COLO668 (cell line): ENCODE measurements at regions not wholly inside any gene's neighbourhood (a gene's known extent, or its start where the extent isn't known, plus 50 kb on each side); places are given as distances from the start of the nearest gene placed in this dataset.

Experiments used
- DNase-seq: peaks from one replicate; lab custom pipeline; 2025; ENCODE audit not compliant: unreplicated experiment; lab: John Stamatoyannopoulos, UW

DNA sequence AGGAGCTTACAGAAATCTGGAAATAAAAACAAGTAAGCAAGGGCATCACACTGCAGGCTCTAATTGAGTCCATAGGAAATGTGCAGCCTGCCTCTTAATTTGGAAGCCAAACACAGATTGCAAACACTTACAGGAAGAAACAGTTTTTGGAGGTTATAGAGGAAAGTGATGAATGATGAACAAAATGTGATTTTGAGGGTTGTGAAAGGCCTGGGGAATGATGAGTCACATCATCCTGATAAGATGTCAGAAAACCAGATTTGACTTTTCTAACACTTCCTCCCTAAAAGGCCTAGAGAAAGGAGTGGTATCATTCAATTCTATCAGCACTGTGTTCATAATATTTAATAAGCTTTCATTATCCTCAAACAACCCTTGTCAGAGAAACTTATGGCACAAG lies 96.6 kb upstream of the POU2AF2 start:
- DNase-seq, result no peak

DNA sequence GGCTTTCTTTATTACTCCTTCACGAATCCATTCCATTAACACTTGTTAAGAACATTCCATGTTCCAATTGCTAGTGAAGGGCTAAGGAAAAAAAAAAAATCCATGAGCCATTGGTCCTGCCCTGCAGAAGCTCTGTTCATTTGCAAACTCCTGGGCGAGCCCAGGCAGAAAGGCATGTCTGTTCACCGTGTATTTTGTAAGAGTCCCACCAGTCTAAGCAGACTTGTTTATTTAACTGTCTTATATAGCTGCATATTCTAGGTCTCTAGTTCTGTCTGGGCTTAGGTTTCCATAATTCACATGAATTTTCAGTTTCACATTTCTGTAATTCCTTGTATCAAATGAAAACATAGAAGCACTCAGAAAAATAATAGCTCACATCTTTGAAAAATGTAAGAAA lies 97.4 kb upstream of the POU2AF2 start:
- DNase-seq, result no peak

DNA sequence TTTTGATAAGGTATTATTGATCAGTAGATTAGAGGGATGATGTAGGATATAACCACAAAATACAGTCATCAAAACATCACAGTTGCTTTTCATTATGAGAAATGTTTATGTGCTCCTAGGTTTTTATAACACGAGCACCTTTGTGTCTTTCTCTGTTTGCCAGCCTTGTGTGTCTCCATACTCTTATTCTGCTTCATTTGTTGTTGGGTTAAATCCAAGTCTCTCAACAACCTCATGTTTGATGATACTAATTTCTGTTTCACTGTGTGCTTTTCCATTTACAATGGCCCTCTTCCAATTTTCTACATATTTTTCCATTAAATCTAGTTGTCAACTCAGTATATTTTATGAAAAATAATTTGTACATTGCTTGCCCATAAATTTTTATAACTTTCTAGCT lies 107.7 kb upstream of the POU2AF2 start:
- no peak for DNase-seq

DNA sequence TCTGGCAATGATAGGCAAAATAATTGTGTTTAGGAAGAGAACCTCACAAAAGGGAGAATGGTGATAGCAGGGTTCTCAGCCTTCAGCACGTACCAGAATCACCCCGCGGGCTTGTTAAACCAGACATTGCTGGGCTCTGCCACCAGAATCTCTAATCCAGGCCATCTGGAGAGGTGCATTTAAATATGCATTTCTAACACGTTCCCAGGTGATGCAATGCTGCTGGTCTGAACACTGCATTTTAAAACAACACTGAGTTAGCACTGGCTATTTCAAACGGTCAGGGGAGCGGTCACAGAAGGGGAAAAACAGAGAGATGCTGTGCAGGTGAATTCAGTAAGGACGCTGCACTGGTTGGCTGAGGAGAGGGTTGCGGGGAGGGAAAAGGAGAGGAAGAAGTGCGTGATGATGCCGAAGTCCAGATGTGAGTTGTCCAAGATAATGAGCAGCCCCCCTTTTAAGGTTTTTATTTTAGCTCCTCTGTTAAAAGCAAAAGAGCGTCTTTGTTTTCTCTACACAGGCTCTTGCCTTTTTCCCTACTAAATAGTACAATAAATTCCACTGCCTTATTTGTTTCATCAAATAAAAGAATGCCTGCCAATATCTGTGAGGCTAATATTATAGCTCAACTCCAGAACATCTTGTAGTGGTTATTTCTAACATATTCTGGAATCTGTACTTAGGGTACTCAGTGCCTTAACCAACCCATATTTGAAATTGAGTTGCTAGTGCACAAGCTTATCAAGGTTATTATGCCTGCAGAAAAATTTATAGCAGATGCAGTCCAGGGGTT lies 109.6 kb upstream of the POU2AF2 start:
- DNase-seq, result no peak

DNA sequence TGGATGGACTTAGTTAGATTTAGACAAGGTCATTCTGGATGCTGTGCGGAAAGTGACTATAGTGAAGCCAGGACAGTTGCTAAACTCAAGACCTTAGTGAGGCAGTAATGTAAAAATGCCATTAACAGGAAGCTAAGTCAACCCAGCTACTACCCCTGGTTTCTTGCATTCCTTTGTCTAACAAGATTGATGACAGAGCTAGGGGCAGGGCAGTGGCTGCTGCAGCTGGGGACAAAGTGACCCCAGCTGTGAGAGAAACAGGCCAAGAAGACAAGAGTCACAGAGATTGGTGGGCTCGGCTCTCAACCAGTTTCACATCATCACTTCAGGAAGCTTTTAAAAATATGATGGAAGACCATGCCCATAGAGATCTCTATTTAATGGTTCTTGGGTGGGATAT lies 110.4 kb upstream of the POU2AF2 start:
- DNase-seq, result no peak

DNA sequence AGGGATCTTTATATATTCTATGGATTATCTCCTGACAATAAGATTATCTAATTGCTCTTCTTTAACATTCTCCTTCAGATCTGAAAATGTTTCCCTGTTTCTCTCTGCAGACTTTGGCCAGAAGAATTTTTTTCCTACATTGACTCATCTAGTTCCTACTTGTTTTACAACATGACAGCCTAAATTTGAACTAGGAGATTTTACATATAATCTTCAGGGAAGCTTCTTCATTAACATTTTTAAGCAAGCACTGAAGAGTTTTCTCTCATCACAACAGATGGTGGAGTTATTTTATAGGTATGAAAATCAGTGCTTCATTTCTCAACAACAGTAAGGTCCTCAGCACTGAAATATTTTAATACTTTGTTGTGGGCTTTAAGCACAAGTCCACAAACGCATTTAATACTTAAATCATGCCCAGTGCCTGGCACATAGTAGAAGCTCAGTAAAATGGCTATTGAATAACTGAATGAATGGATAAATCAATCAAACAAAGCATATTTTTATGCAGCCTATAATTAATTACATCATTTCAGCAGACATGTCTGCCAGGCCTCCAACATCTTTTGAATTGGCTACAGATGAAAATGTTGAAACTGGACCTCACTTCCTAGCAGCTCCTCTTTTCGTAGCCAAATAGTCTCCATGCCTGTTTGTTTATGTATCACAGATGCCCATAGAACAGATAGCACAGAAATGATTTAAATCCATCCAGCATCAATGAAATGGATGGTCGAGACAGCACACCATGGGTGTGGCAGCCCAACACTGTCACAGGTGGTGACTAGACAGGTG lies 117.3 kb upstream of the POU2AF2 start:
- DNase-seq, result no peak

DNA sequence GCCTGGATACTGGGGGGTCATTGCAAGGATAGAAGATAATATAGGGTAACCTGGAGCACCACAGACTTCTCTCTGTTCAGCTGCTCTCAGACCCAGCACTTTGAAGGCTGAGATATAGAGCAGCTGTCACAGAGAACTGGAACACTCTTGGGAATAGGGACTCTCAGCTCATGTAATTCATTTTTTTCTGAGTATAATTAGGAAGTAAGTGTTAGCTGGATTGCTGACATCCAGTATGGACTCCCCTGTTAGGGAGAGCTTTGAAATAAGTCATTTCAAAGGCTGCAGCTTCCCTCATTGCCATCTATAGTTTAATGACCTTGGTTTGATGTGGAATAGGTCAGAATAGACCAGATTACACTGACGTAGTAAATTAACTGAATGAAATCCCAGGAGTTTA lies 120.8 kb upstream of the POU2AF2 start:
- no peak for DNase-seq

DNA sequence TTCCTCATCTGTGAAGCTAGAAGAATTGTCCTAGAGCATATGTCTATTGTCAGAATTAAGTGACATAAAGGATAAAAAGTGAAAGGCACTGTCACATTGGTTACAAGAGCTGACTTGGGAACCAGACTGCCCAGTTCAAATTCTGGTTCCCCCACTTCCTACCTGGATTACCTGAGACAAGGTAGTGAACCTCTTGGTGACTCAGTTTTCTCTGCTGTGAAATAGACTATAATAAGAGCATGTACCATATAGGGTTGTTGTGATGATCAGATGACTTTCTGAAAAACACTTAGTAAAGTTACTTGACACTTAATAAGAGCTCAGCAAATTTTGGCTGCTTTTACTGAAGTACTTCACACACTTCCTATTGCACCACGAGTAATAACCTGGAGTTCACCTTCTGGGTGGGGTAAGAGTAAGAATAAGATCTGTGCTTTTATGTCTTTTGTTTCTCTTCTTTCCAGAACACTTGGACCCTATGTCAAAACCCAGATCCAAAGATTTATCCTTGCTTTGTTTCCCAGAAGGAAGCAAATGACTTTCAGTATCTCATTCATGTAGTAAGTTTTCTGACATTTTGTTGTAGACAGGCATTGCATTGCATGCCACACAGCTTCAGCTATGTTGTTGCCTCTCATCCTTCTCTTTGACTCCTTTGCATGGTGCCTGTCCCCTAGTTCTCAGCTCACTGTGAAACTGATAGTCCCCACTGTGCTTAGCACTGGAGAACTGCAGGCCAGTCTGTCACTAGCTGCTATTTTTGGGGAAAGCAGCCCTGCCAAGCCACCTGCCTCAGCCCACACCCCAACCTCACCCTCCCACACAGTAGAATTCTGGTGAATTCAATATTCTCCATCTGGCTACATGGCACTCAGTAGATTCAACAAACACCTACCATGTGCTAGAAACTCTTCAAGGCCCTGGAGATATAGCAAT lies 121.8 kb upstream of the POU2AF2 start:
- no peak for DNase-seq

DNA sequence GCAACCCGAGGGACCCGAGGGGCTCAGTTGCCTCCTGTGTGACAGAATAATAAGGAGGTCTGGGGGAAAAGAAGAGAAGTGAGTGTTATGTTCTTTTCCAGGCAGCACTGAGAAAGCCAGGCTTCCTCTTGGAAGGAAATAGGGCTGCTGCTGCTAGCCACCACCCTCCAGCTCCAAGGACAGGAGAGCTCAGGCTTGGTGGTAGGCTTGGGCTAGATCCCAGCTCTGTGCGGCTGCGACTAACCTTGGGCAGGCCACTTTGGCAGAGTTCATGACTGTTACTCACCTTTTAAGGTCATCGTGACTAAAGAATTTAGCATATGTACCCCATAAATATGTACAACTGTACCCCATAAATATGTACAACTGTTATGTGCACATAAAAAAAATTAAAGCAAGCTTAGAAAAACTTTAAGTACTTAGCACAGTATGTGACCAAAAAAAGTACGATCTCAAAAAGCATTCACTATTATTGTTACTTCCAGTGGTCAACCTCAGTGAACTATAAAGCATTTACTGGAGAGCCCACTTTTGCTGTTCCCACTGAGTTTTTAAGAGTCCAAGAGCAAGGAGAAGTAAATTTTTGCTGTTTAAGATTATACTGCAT lies 124.7 kb upstream of the POU2AF2 start:
- no peak for DNase-seq

DNA sequence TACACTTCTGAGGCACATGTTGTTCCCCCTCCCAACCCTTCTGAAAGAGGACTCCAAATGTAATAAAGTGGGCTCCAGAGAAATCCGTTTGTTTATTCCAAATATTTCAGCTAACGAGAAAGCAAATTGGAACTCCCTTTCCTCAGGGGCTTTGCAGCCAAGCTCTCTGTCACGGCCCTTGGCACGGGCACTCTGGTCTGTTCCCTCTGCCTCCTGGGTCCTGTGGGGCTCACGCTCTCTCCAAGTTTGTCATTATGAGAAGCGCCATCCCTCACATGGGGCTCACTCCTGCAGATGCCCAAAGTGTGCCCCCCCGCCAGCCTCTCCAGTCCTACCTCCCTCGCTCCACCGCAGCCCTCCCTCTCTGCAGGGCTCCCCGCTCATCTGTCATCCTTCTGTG lies 125.4 kb upstream of the POU2AF2 start:
- no peak for DNase-seq

DNA sequence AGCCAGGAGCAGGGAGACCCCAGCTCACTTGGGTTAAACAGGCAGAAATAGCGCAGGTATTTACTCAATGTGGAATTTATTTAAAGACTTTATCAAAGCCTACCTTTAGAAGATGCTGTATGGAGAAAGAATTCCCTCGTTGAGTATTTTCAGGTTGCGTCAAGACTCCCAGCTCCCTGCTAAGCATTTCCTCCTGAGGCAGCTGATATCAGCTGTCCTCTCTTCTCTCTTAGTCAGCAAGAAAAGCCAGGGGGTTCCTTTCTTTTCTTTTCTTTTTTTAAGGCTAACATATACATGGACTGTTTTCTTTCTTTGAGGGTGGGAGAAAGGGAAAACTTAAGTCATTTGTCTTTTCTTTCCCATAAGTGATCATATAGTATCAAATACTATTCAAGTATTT lies 125.8 kb upstream of the POU2AF2 start:
- DNase-seq, result no peak

DNA sequence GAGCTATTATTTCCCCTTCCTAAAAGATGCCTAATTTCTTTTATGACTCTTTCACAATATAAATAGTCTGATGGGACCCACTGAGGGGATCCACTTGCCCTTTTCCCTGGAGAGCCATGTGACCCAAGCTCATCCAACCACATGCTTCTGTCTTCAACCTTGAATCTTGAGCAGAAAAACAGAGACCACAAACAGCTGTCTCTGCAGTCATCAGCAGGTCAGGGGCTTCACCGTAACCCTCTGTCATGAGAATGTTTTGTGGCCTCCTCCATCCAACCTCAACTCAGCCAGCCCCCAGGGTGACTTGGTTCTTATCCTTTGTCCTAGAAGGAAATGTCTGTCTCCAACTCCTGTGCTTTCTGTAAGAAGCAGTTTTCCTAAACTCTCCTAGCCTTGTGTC lies 129.6 kb upstream of the POU2AF2 start:
- DNase-seq, result no peak

DNA sequence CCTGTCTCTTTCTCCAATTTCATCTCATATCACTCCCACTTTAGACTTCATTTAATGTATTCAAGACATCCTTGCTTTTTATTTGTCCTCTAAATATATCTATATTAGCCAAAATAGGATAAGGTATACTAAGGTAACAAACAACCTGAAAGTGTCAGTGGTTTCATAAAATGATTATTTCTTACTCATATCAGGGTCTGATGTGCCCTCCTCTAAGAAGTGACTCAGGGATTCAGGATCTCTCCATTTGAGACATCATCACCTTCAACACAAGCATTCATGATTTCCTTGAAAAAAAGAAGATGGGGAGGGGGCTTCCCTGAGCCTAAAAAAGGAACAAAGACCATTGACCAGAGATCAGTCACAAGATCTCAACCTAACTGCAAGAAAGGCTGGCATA lies 131.4 kb upstream of the POU2AF2 start:
- DNase-seq, result no peak

DNA sequence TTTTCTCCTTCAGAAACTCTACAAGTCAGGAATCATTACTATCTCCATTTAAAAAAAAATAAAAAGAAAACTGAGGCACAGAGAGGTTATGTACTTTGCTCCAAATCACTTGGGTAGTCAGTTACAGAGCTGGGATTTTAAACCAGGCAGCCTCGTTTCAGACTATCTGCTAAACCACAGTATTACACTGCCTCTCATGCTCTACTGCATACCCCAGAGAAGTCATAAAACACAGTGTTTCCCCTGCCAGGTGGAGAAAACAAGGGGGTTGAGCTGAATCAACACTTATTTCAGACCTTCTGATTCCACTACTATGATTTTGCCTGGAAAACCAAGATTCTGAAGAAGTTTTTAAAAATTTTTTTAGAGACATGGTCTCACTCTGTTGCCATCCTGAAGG lies 132.9 kb upstream of the POU2AF2 start:
- no peak for DNase-seq

DNA sequence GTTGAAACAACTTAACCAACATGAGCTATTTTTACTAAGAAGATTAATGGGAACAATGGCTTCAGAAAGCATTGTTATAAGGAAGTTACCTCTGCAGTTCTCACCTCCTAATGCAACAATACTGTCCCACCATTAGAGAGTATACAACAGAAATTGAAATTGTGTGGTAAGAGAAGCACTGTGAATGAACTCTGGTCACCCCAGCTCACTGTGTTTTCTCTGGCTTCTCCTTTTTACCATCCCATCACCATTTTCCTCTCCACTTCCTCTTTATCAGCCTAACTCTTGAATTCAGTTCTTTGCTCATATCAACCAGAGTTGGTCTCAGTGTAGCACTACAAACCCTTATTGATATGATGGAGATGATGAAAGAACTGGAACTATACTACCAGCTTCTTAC lies 138.0 kb upstream of the POU2AF2 start:
- no peak for DNase-seq

DNA sequence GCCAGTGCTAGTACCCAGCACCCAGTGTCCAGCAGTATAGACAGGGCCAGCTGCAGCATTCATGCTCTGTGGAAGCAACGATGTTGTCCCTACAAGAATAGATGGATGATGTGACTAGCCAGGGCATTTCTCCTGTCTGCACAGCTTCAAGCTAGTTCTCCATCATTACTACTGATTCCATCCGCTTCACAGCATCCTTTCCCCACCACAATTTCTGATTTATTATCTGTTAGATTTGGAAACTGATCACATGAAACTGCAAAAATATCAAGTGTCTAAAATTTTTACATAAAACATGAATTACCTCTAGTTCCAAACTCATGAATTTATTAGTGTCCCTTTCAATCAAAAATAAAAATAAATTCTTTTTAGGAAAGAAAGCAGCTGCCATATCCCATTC lies 138.9 kb upstream of the POU2AF2 start:
- DNase-seq, result no peak

DNA sequence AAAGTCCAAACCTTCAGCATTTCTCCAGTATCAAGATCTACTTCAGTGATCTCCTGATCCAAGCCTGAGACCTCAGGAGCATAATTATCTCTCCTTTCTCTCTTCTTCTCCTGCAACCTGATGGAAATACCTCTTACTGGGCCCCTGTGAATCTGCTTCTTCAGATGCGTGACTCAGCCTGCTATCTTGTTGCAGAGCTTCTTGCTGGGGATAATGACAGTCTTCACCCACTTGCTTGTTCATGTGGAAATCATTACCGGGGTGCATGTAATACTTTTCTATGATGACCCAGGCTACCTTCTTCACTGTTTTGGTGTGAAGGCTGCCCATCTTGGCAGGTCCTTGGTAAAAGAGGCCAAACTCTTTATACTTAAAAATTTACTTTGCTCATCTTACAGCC lies 140.0 kb upstream of the POU2AF2 start:
- DNase-seq, result no peak

DNA sequence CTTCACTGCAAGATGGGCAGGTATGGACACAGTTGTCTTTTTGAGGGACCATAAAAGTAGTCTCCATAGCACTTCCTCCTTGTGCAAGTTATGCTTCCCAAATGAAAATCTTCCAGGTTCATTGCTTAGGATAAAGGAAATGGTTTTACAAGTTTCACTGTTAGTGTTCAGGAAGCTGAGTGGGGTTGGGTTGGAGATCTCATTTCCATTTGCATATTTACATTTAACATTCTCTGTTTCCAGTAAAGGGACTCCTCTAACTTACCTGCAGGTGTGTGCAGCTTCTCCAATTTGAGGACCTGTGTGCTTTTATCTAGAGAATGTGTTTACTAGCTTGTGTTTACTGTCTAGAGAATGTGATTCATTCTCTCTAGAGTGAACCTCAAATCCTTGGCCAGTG lies 141.3 kb upstream of the POU2AF2 start:
- DNase-seq, result no peak

DNA sequence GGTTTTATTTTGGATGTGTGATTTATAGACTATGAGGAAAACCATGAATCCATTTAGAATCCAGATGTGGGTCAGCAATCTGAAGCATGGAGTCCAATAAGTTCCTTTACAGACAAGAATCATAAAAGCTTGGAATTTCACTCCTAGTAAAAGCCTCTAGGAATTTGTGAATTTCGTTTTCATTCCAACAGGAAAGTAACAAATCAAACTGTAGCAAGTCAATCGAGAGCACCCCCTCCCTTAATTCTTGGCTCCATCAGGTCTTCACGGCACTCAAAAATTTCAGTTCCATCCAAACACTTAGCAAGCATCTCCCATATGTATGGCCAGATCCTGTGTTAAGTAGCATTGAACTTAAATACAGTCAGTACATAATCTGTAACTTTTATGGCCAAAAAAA lies 143.6 kb upstream of the POU2AF2 start:
- no peak for DNase-seq

DNA sequence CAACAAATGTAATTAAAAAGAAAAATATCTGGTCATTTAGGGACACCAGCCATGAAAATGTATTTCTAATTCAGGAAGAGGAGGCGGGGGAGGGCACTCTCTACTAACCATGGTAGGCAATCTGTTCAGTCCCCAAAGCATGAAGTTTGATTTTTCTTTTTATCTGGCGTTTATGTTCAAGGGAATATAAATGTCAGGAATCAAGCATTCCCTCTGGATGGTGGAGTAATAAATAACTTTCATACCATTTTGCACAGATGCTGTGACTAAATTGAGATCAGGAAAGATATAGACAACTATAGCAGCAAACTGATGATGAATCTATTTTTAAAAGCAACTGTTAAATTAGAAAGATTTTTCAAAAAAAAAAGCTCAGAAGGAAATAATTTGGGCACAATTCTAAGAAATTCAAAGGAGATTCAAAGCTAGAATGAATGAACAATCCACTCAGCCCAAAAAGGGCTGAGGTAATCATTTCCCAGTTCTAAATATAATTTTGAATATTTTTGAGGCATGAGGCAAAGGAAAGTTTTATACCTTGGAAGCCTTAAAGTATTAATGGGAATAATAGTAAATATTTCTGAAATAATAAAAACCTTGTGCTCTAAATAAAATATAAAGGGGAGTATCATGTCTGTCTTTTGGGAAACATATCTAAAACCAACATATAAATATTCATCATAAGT lies 146.4 kb upstream of the POU2AF2 start:
- DNase-seq, result no peak

DNA sequence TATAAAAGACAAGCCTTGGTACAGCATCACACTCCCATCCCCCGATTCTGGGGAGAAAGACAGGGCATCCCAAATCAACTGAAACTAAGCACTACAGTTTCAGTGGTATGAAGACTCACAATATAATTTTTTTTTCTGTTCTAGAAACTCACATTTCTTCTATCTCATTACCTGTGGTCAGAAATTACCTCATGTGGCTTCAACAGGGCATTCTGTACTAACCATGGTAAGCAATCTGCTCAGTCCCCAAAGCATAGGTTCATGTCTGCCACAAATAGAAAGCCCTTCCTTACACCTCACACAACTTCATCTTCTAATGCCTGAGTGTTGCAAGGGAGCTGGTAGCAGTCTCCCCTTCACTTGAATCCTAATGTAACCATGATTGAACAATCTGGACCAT lies 147.4 kb upstream of the POU2AF2 start:
- no peak for DNase-seq
